DND-41 (cell line): ENCODE measurements at regions not wholly inside any gene's neighbourhood (a gene's known extent, or its start where the extent isn't known, plus 50 kb on each side); places are given as distances from the start of the nearest gene placed in this dataset.

ENCODE experiments used
- ATAC-seq: fragments of 200-7000 bp; cut with Tn5 transposase; 3 replicates; pipeline ENCODE4 v1.9.1; 2021; ENCODE audit warnings: low read depth; ENCODE audit not compliant: insufficient read depth
- DNase-seq: peaks from one replicate; pipeline ENCODE4 v3.0.0-alpha.2; 2020
- H2AFZ ChIP-seq: 2 replicates; pipeline ENCODE4 v1.6.0; 2012; ENCODE audit warnings: low read depth, low read length
- H3K27ac ChIP-seq: 2 replicates; pipeline ENCODE4 v1.5.1; 2012; ENCODE audit warnings: low read length, inconsistent platforms
- H3K27me3 ChIP-seq: fragments of 200-600 bp; sonication (generic); 2 replicates; pipeline ENCODE4 v1.6.0; 2012; ENCODE audit warnings: low read length, mild to moderate bottlenecking, inconsistent platforms; ENCODE audit not compliant: insufficient read depth, poor library complexity
- H3K36me3 ChIP-seq: 2 replicates; pipeline ENCODE4 v1.5.1; 2012; ENCODE audit warnings: low read length, inconsistent platforms; ENCODE audit not compliant: insufficient read depth
- H3K4me1 ChIP-seq: 2 replicates; pipeline ENCODE4 v1.5.1; 2012; ENCODE audit warnings: mild to moderate bottlenecking, low read length; ENCODE audit not compliant: insufficient read depth
- H3K4me2 ChIP-seq: 2 replicates; pipeline ENCODE4 v1.6.0; 2012; ENCODE audit warnings: mild to moderate bottlenecking, moderate library complexity, low read length, inconsistent platforms; ENCODE audit not compliant: insufficient read depth
- H3K4me3 ChIP-seq, 2 experiments: fragments of 200-600 bp in 1 of 2; shearing (Covaris generic) in 1 of 2; 2 replicates each; pipeline ENCODE4 v1.5.1; 2012 to 2016; ENCODE audit warnings: inconsistent platforms in 2 of 2, low read length in 2 of 2, mild to moderate bottlenecking in 2 of 2, low read depth in 1 of 2, moderate library complexity in 1 of 2
- H3K79me2 ChIP-seq: 2 replicates; pipeline ENCODE4 v1.6.0; 2012; ENCODE audit warnings: low read length, inconsistent platforms; ENCODE audit not compliant: insufficient read depth
- H3K9ac ChIP-seq: 2 replicates; pipeline ENCODE4 v1.6.0; 2012; ENCODE audit warnings: low read depth, mild to moderate bottlenecking, inconsistent platforms, low read length, moderate library complexity
- H3K9me3 ChIP-seq: 2 replicates; pipeline ENCODE4 v1.5.1; 2012; ENCODE audit warnings: low read length, moderate library complexity, mild to moderate bottlenecking, inconsistent platforms; ENCODE audit not compliant: insufficient read depth, severe bottlenecking
- H4K20me1 ChIP-seq: 2 replicates; pipeline ENCODE4 v1.6.0; 2012; ENCODE audit warnings: low read length; ENCODE audit not compliant: insufficient read depth
- EZH2 ChIP-seq: IDR thresholded peaks from 3 replicates; pipeline ENCODE4 v1.6.1; 2012; ENCODE audit warnings: borderline replicate concordance, low read depth, mild to moderate bottlenecking, moderate library complexity, low read length, inconsistent platforms; ENCODE audit not compliant: severe bottlenecking
- TF ChIP-seq, protein P1 (sequence below): IDR thresholded peaks from 2 replicates; pipeline ENCODE4 v1.5.1; 2012; ENCODE audit warnings: borderline replicate concordance, low read length, moderate library complexity, mild to moderate bottlenecking; ENCODE audit not compliant: poor library complexity, severe bottlenecking; ENCODE audit errors: extremely low read depth

DNA sequence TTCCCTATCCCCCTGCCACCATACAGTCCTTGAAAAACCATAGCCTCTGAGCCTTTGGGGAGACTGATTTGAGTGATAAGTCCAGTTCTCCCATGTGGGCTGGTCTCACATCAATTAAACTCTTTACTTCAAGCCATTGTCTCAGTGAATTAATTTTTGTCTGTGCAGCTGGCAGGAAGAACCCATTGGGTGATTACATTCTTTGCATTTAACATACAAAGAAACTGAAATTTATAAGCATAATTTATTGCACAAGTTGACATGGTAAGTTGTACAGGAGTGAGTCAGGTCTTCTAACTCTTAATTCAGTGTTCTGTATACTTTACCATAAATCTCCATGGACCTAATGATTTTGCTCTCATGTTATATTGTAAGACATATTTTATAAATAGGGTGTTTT lies 1613.0 kb upstream of the LRRTM3 start:
- H3K36me3 ChIP-seq = no peaks in the 10 kb centered on the region
- no peak for TF ChIP-seq EZH2
- TF ChIP-seq, protein P1, sequence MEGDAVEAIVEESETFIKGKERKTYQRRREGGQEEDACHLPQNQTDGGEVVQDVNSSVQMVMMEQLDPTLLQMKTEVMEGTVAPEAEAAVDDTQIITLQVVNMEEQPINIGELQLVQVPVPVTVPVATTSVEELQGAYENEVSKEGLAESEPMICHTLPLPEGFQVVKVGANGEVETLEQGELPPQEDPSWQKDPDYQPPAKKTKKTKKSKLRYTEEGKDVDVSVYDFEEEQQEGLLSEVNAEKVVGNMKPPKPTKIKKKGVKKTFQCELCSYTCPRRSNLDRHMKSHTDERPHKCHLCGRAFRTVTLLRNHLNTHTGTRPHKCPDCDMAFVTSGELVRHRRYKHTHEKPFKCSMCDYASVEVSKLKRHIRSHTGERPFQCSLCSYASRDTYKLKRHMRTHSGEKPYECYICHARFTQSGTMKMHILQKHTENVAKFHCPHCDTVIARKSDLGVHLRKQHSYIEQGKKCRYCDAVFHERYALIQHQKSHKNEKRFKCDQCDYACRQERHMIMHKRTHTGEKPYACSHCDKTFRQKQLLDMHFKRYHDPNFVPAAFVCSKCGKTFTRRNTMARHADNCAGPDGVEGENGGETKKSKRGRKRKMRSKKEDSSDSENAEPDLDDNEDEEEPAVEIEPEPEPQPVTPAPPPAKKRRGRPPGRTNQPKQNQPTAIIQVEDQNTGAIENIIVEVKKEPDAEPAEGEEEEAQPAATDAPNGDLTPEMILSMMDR = no peak
- ATAC-seq (no peak), DNase-seq (no peak)
- no peaks in the 10 kb centered on the region for H3K4me1 ChIP-seq
- H3K4me2 ChIP-seq = no peak overlapping the region
- no peak overlapping the region for H2AFZ ChIP-seq
- no peaks in the 10 kb centered on the region for H3K79me2 ChIP-seq
- H3K9me3 ChIP-seq = no peaks in the 10 kb centered on the region
- no peak overlapping the region for H3K9ac ChIP-seq
- H3K27ac ChIP-seq = no peak overlapping the region
- H4K20me1 ChIP-seq = no peaks in the 10 kb centered on the region
- no peak overlapping the region for H3K4me3 ChIP-seq
- no peaks in the 10 kb centered on the region for H3K27me3 ChIP-seq

DNA sequence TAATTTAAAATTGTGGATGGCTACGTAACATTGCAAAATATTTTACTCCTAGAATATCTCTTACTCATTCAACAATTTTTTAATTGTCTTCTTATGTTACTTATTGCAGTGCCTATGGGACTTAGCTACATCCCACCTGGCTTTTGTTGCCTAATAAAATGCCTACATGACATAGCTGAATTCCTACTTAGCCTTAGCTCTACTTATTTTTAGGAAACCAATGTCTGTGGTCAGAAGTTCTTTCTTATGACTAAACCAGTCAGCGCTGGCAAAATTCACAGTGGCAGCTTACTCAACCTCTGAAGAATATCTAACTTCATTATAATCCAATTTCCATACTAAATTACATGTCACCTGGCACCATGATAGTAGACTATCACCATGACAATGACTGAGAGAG lies 1612.4 kb upstream of the LRRTM3 start:
- H2AFZ ChIP-seq = no peak overlapping the region
- no peaks in the 10 kb centered on the region for H3K4me1 ChIP-seq
- no peaks in the 10 kb centered on the region for H3K27me3 ChIP-seq
- no peak overlapping the region for H3K27ac ChIP-seq
- no peaks in the 10 kb centered on the region for H3K36me3 ChIP-seq
- ATAC-seq (no peak), DNase-seq (no peak)
- no peak overlapping the region for H3K9ac ChIP-seq
- H3K4me3 ChIP-seq = no peak overlapping the region
- H3K4me2 ChIP-seq = no peak overlapping the region
- no peaks in the 10 kb centered on the region for H4K20me1 ChIP-seq
- no peaks in the 10 kb centered on the region for H3K9me3 ChIP-seq
- H3K79me2 ChIP-seq = no peaks in the 10 kb centered on the region
- no peak for TF ChIP-seq EZH2
- TF ChIP-seq, protein P1 = no peak

DNA sequence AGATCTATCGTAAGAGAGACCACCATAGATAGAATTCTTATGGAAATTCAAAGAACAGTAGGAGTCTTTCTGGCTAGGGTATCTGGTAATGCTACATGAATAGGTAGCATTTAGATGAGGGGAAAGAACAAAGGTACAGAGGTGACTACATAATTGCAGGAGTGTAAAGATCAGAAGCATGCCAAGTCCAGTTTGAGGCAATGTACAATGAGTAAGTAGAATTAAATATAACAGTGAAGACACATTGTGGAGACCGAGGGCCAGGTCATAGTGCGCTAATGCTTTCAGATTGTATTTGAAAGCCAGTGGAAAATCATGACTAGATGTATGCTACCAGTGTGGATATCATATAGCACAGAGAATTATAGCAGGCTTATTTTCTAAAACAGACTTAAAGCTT lies 1611.6 kb upstream of the LRRTM3 start:
- Histone ChIP-seq H3K27ac (no peak overlapping the region), H4K20me1 (no peaks in the 10 kb centered on the region), H3K79me2 (no peaks in the 10 kb centered on the region), H3K27me3 (no peaks in the 10 kb centered on the region), H3K4me2 (no peak overlapping the region), H3K4me1 (no peaks in the 10 kb centered on the region), H2AFZ (no peak overlapping the region), H3K9me3 (no peaks in the 10 kb centered on the region), H3K36me3 (no peaks in the 10 kb centered on the region), H3K9ac (no peak overlapping the region), H3K4me3 (no peak overlapping the region)
- TF ChIP-seq, protein P1 = no peak
- TF ChIP-seq EZH2 = no peak
- ATAC-seq (no peak), DNase-seq (no peak)

DNA sequence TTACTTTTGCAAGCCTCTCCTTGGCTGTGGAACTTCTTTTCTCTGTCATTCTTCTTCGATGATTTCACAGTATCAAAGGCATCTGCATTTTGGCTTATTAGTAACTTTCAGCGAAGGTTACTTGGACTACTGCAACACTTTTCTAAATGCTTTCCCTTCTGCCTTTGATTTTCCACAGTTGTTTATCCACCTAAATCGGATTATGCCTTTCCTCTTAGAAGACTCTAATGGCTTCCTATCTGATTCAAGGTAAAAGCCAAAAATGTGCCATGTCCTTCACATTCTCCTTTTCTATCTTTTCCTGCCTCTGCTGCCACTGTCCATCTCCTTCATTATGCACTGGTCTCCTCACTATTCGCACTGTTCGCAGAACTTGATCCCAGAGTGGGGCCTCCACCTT lies 1606.3 kb upstream of the LRRTM3 start:
- Histone ChIP-seq H2AFZ (no peak overlapping the region), H3K4me1 (no peaks in the 10 kb centered on the region), H3K9me3 (no peaks in the 10 kb centered on the region)

More for the DNA sequence above, 1606.3 kb upstream of the LRRTM3 start:
- H3K36me3 ChIP-seq = no peaks in the 10 kb centered on the region
- H3K27ac ChIP-seq = no peak overlapping the region
- no peak overlapping the region for H3K4me2 ChIP-seq
- ATAC-seq (no peak), DNase-seq (no peak)
- no peaks in the 10 kb centered on the region for H4K20me1 ChIP-seq
- no peaks in the 10 kb centered on the region for H3K27me3 ChIP-seq
- H3K4me3 ChIP-seq = no peak overlapping the region
- H3K9ac ChIP-seq = no peak overlapping the region
- H3K79me2 ChIP-seq = no peaks in the 10 kb centered on the region
- TF ChIP-seq EZH2 = no peak
- TF ChIP-seq, protein P1 = no peak
